Suprapubic skin (tissue), 4 donors: ENCODE measurements at regions not wholly inside any gene's neighbourhood (a gene's known extent, or its start where the extent isn't known, plus 50 kb on each side); places are given as distances from the start of the nearest gene placed in this dataset.

Experiments used
- DNase-seq, 2 donors: peaks; one replicate each; pipeline ENCODE4 v3.0.0-alpha.2; 2019; ENCODE audit warnings: low spot score in 2 of 2
- H3K27ac ChIP-seq: fragments of 200-600 bp; sonication (generic); one replicate; pipeline ENCODE4 v1.5.1; 2019
- H3K27me3 ChIP-seq: fragments of 200-600 bp; sonication (generic); one replicate; pipeline ENCODE4 v1.5.1; 2019
- H3K36me3 ChIP-seq: fragments of 200-600 bp; sonication (generic); one replicate; pipeline ENCODE4 v1.5.1; 2019
- H3K4me1 ChIP-seq: fragments of 200-600 bp; sonication (generic); one replicate; pipeline ENCODE4 v1.5.1; 2019
- H3K4me3 ChIP-seq: fragments of 200-600 bp; sonication (generic); one replicate; pipeline ENCODE4 v1.5.1; 2019; ENCODE audit warnings: mild to moderate bottlenecking
- H3K9me3 ChIP-seq: fragments of 200-600 bp; sonication (generic); one replicate; pipeline ENCODE4 v1.5.1; 2019
- CTCF ChIP-seq, 2 donors: fragments of 200-600 bp in 1 of 2; fragments of 450-650 bp in 1 of 2; sonication (generic) in 1 of 2; IDR thresholded peaks; one replicate each; pipeline ENCODE4 v1.5.1; 2016 to 2019; ENCODE audit warnings: antibody characterized with exemption in 2 of 2, mild to moderate bottlenecking in 1 of 2, moderate library complexity in 1 of 2
- EP300 ChIP-seq: sonication (generic); formaldehyde crosslinking; IDR thresholded peaks from one replicate; pipeline ENCODE4 v1.6.1; 2017; ENCODE audit warnings: antibody characterized with exemption
- POLR2A ChIP-seq, 2 donors: fragments of 450-650 bp; IDR thresholded peaks; one replicate each; pipeline ENCODE4 v1.6.1; 2017; ENCODE audit warnings: antibody characterized with exemption in 2 of 2, mild to moderate bottlenecking in 2 of 2, moderate library complexity in 2 of 2
- POLR2AphosphoS5 ChIP-seq, 3 donors: sonication (generic); formaldehyde crosslinking; IDR thresholded peaks; one replicate each; pipeline ENCODE4 v1.6.1; 2017; ENCODE audit warnings: antibody characterized with exemption in 3 of 3
- WGBS: methylation state at CpG from one replicate; pipeline ENCODE4 v1.1.5; 2018; 5-methylcytosine and 5-hydroxymethylcytosine counted together

GRCh38 chr17:77887110-77887463, 71.4 kb upstream of the TNRC6C start:
- Histone ChIP-seq H3K4me1 (peaks cover 38% of the 10 kb centered on the region), H3K9me3 (no peaks in the 10 kb centered on the region), H3K4me3 (peak overlapping the region; percentile 52), H3K36me3 (no peaks in the 10 kb centered on the region), H3K27ac (peak overlapping the region; percentile 71), H3K27me3 (peaks cover 10% of the 10 kb centered on the region)
- no peak for DNase-seq
- TF ChIP-seq POLR2AphosphoS5 (IDR thresholded peaks at IDR 0.05) (no peak), CTCF (IDR thresholded peaks at IDR 0.05) (no peak), EP300 (no peak), POLR2A (IDR thresholded peaks at IDR 0.05) (no peak)
- 47% methylated on average over 4 of the region's 4 CpGs for WGBS

GRCh38 chr17:77887464-77888241, 70.8 kb upstream of the TNRC6C start:
- Histone ChIP-seq H3K27me3 (peaks cover 10% of the 10 kb centered on the region), H3K4me3 (peak overlapping the region; percentile 52), H3K36me3 (no peaks in the 10 kb centered on the region), H3K27ac (peak overlapping the region; percentile 71), H3K4me1 (peaks cover 32% of the 10 kb centered on the region), H3K9me3 (no peaks in the 10 kb centered on the region)
- WGBS = 7% methylated on average over 44 of the region's 44 CpGs
- TF ChIP-seq EP300 (no peak), POLR2A (IDR thresholded peaks at IDR 0.05) (peak in 1 of 2 donors; percentile 64), CTCF (IDR thresholded peaks at IDR 0.05) (no peak), POLR2AphosphoS5 (IDR thresholded peaks at IDR 0.05) (peak in 2 of 3 donors; percentile 19 to 77)
- peak; percentile 93 to 94 for DNase-seq

GRCh38 chr17:77888242-77889134, 70.0 kb upstream of the TNRC6C start:
- Histone ChIP-seq H3K27ac (peak overlapping the region; percentile 71), H3K36me3 (no peaks in the 10 kb centered on the region), H3K9me3 (no peaks in the 10 kb centered on the region), H3K4me3 (peak overlapping the region; percentile 52), H3K27me3 (peaks cover 10% of the 10 kb centered on the region), H3K4me1 (peaks cover 25% of the 10 kb centered on the region)
- TF ChIP-seq POLR2A (IDR thresholded peaks at IDR 0.05) (no peak), EP300 (no peak), POLR2AphosphoS5 (IDR thresholded peaks at IDR 0.05) (no peak), CTCF (IDR thresholded peaks at IDR 0.05) (no peak)
- DNase-seq = peak in 1 of 2 donors; percentile 44
- WGBS = 39% methylated on average over 13 of the region's 13 CpGs

- H3K36me3 ChIP-seq = no peaks in the 10 kb centered on the region
- peak in 1 of 2 donors; percentile 40 for DNase-seq
- H3K9me3 ChIP-seq = no peaks in the 10 kb centered on the region
- H3K27ac ChIP-seq = no peak overlapping the region
- H3K4me3 ChIP-seq = no peak overlapping the region
- peaks cover 10% of the 10 kb centered on the region for H3K27me3 ChIP-seq
- peaks cover 25% of the 10 kb centered on the region for H3K4me1 ChIP-seq
- WGBS = 74% methylated on average over 4 of the region's 4 CpGs
- TF ChIP-seq POLR2AphosphoS5 (IDR thresholded peaks at IDR 0.05) = no peak
- no peak for TF ChIP-seq CTCF (IDR thresholded peaks at IDR 0.05)
- TF ChIP-seq POLR2A (IDR thresholded peaks at IDR 0.05) = no peak
- TF ChIP-seq EP300 = no peak
Observed at GRCh38 chr17:77889135-77889505, 69.4 kb upstream of the TNRC6C start.
